Astrocyte of the cerebellum (primary cell): ENCODE measurements at regions not wholly inside any gene's neighbourhood (a gene's known extent, or its start where the extent isn't known, plus 50 kb on each side); places are given as distances from the start of the nearest gene placed in this dataset.

Experiments used
- DNase-seq: peaks from one replicate; pipeline ENCODE4 v3.0.0-alpha.2; 2011; ENCODE audit warnings: low read depth
- H3K4me3 ChIP-seq: 2 replicates; pipeline ENCODE4 v1.5.1; 2011; ENCODE audit warnings: mild to moderate bottlenecking, low read depth, low read length, moderate library complexity
- CTCF ChIP-seq: IDR thresholded peaks from 2 replicates; pipeline ENCODE4 v1.5.1; 2012; ENCODE audit warnings: low read length, low read depth, moderate library complexity, mild to moderate bottlenecking; ENCODE audit errors: missing control alignments
- in situ Hi-C: cut with HindIII; loops from 2 replicates; pipeline ENCODE4 v1.10.0; 2017; ENCODE audit warnings: low sequenced_read_pairs

- no peak for TF ChIP-seq CTCF
- no peak overlapping the region for H3K4me3 ChIP-seq
- in situ Hi-C loops, result no loop called here
- DNase-seq, result no peak
Measured at GRCh38 chr3:17909714-17910113, 167.3 kb upstream of the TBC1D5 start.

- DNase-seq, result no peak
- in situ Hi-C loops, result no loop called here
- no peak for TF ChIP-seq CTCF
- H3K4me3 ChIP-seq, result no peak overlapping the region
Measured at GRCh38 chr3:17908399-17909191, 166.2 kb upstream of the TBC1D5 start.

- no peak for DNase-seq
- in situ Hi-C loops, result no loop called here
- TF ChIP-seq CTCF, result no peak
Measured at GRCh38 chr3:17905996-17906395, 163.6 kb upstream of the TBC1D5 start.

GRCh38 chr3:17901893-17902292 lies 159.5 kb upstream of the TBC1D5 start:
- no peak for DNase-seq
- in situ Hi-C loops, result no loop called here
- no peak for TF ChIP-seq CTCF
- H3K4me3 ChIP-seq, result no peak overlapping the region

More at GRCh38 chr3:17905996-17906395, 163.6 kb upstream of the TBC1D5 start:
- H3K4me3 ChIP-seq, result no peak overlapping the region

GRCh38 chr3:17894434-17895060 lies 152.1 kb upstream of the TBC1D5 start:
- H3K4me3 ChIP-seq, result no peak overlapping the region
- DNase-seq, result peak; percentile 68
- in situ Hi-C loops, result no loop called here
- TF ChIP-seq CTCF, result peak; percentile 67

- no peak for TF ChIP-seq CTCF
- DNase-seq, result no peak
- no peak overlapping the region for H3K4me3 ChIP-seq
- in situ Hi-C loops, result no loop called here
Measured at GRCh38 chr3:17891139-17891856, 148.9 kb upstream of the TBC1D5 start.
